ENCODE measurements at regions not wholly inside any gene's neighbourhood (a gene's known extent, or its start where the extent isn't known, plus 50 kb on each side); places are given as distances from the start of the nearest gene placed in this dataset.

GRCh38 chr6:128694303-128695009 lies 174.1 kb upstream of the PTPRK start:
- DNase-seq (ENCODE audit: low spot score): no peak

GRCh38 chr6:128690063-128690462 lies 169.7 kb upstream of the PTPRK start:
- DNase-seq (ENCODE audit: low spot score): no peak
- intact Hi-C loops (cut with DNase I): no loop called here

More at GRCh38 chr6:128694303-128695009, 174.1 kb upstream of the PTPRK start:
- intact Hi-C loops (cut with DNase I): no loop called here

- no peak for DNase-seq (ENCODE audit: low spot score)
- intact Hi-C loops (cut with DNase I): no loop called here
Measured at GRCh38 chr6:128686084-128686483, 165.7 kb upstream of the PTPRK start.

GRCh38 chr6:128676456-128676855 lies 156.1 kb upstream of the PTPRK start:
- intact Hi-C loops (cut with DNase I): no loop called here
- DNase-seq (ENCODE audit: low spot score): no peak

GRCh38 chr6:128672023-128672422 lies 151.6 kb upstream of the PTPRK start:
- no peak for DNase-seq (ENCODE audit: low spot score)
- intact Hi-C loops (cut with DNase I): no loop called here

GRCh38 chr6:128667339-128667858 lies 147.0 kb upstream of the PTPRK start:
- intact Hi-C loops (cut with DNase I): no loop called here
- DNase-seq (ENCODE audit: low spot score): no peak

- intact Hi-C loops (cut with DNase I): no loop called here
- no peak for DNase-seq (ENCODE audit: low spot score)
Measured at GRCh38 chr6:128666405-128666804, 146.0 kb upstream of the PTPRK start.

- DNase-seq (ENCODE audit: low spot score): no peak
- intact Hi-C loops (cut with DNase I): no loop called here
Measured at GRCh38 chr6:128663238-128663637, 142.8 kb upstream of the PTPRK start.

GRCh38 chr6:128659878-128660622 lies 139.7 kb upstream of the PTPRK start:
- DNase-seq (ENCODE audit: low spot score): no peak
- intact Hi-C loops (cut with DNase I): no loop called here

GRCh38 chr6:128659276-128659675 lies 138.9 kb upstream of the PTPRK start:
- no peak for DNase-seq (ENCODE audit: low spot score)
- intact Hi-C loops (cut with DNase I): no loop called here

- intact Hi-C loops (cut with DNase I): no loop called here
- DNase-seq (ENCODE audit: low spot score): no peak
Measured at GRCh38 chr6:128657181-128657580, 136.8 kb upstream of the PTPRK start.

- intact Hi-C loops (cut with DNase I): no loop called here
Measured at GRCh38 chr6:128655978-128656498, 135.6 kb upstream of the PTPRK start.

GRCh38 chr6:128648022-128648598 lies 127.7 kb upstream of the PTPRK start:
- intact Hi-C loops (cut with DNase I): no loop called here
- no peak for DNase-seq (ENCODE audit: low spot score)

More at GRCh38 chr6:128655978-128656498, 135.6 kb upstream of the PTPRK start:
- DNase-seq (ENCODE audit: low spot score): no peak

- intact Hi-C loops (cut with DNase I): no loop called here
- no peak for DNase-seq (ENCODE audit: low spot score)
Measured at GRCh38 chr6:128642132-128642531, 121.7 kb upstream of the PTPRK start.

GRCh38 chr6:128641703-128642102 lies 121.3 kb upstream of the PTPRK start:
- no peak for DNase-seq (ENCODE audit: low spot score)
- intact Hi-C loops (cut with DNase I): no loop called here

- intact Hi-C loops (cut with DNase I): no loop called here
Measured at GRCh38 chr6:128638817-128639216, 118.4 kb upstream of the PTPRK start.

GRCh38 chr6:128635219-128635618 lies 114.8 kb upstream of the PTPRK start:
- no peak for DNase-seq (ENCODE audit: low spot score)
- intact Hi-C loops (cut with DNase I): no loop called here

More at GRCh38 chr6:128638817-128639216, 118.4 kb upstream of the PTPRK start:
- no peak for DNase-seq (ENCODE audit: low spot score)

GRCh38 chr6:128632131-128632530 lies 111.7 kb upstream of the PTPRK start:
- DNase-seq (ENCODE audit: low spot score): no peak
- intact Hi-C loops (cut with DNase I): no loop called here

GRCh38 chr6:128631031-128631430 lies 110.6 kb upstream of the PTPRK start:
- no peak for DNase-seq (ENCODE audit: low spot score)
- intact Hi-C loops (cut with DNase I): no loop called here

GRCh38 chr6:128630213-128630612 lies 109.8 kb upstream of the PTPRK start:
- intact Hi-C loops (cut with DNase I): no loop called here
- DNase-seq (ENCODE audit: low spot score): no peak
